K562 (cell line): ENCODE measurements at regions not wholly inside any gene's neighbourhood (a gene's known extent, or its start where the extent isn't known, plus 50 kb on each side); places are given as distances from the start of the nearest gene placed in this dataset.
"Not testable (repeated sequence)": the region's sequence is repeated elsewhere in the genome, so short reads cannot be mapped to it uniquely, and the experiment has no call there.

ENCODE experiments used
- ATAC-seq: fragments of 200-7000 bp; cut with Tn5 transposase; 3 replicates; pipeline ENCODE4 v1.9.1; 2020; ENCODE audit warnings: moderate library complexity
- BruUV-seq: library from RNA; stranded (reverse); fragments of 400-500 nt; replicated peaks from 2 replicates; lab custom pipeline; 2021; lab: Mats Ljungman, UMichigan
- CTCF ChIA-PET: fragments of 300-600 bp; formaldehyde crosslinking; extraction: SDS; loops from one replicate; lab custom pipeline; 2021; ENCODE audit warnings: low intra/inter-chr PET ratio; lab: Yijun Ruan, JAX
- POLR2A ChIA-PET: fragments of 300-600, 350-650 bp; sonication (Branson Sonifier 250); formaldehyde crosslinking; extraction: SDS; loops from one replicate; lab custom pipeline; 2021; ENCODE audit warnings: antibody characterized with exemption, inconsistent platforms; lab: Yijun Ruan, JAX
- DNase-seq, 4 experiments: peaks; one replicate each; pipeline versions ENCODE4 v3.0.0 to v3.0.0-alpha.2; 2011 to 2018; ENCODE audit warnings: low spot score in 3 of 4, mixed read lengths in 3 of 4; ENCODE audit errors: extremely low read depth in 1 of 4
- FAIRE-seq: peaks from 2 replicates; lab custom pipeline; 2011; peaks lifted over from hg19 to GRCh38; lab: Jason Lieb, UNC
- H2AFZ ChIP-seq: 2 replicates; pipeline ENCODE4 v1.6.0; 2011; ENCODE audit warnings: low read depth, low read length, control low read depth, inconsistent platforms
- H3K27ac ChIP-seq: fragments of 200-600 bp; 3 replicates; pipeline ENCODE4 v1.8.0; 2011; ENCODE audit warnings: low read depth, mild to moderate bottlenecking, control low read depth, inconsistent platforms, low read length, moderate library complexity, mixed read lengths; ENCODE audit errors: extremely low read depth
- H3K27me3 ChIP-seq, 2 experiments: fragments of 300-600 bp in 1 of 2; 2 replicates in 1 of 2; 3 replicates in 1 of 2; pipeline versions ENCODE4 v1.6.0 to v1.8.0; 2011; ENCODE audit warnings: inconsistent platforms in 2 of 2, low read length in 2 of 2, mild to moderate bottlenecking in 1 of 2, mixed read lengths in 1 of 2, moderate library complexity in 1 of 2; ENCODE audit not compliant: control insufficient read depth in 2 of 2, insufficient read depth in 2 of 2
- H3K36me3 ChIP-seq: fragments of 300-600 bp; 3 replicates; pipeline ENCODE4 v1.8.0; 2011; ENCODE audit warnings: mild to moderate bottlenecking, low read length, inconsistent platforms; ENCODE audit not compliant: control insufficient read depth, insufficient read depth
- H3K4me1 ChIP-seq, 2 experiments: fragments of 200-600 bp in 1 of 2; replicated peaks in 1 of 2; 2 replicates in 1 of 2; 3 replicates in 1 of 2; pipeline versions ENCODE4 v1.5.1 to v1.8.0; 2011; ENCODE audit warnings: inconsistent platforms in 2 of 2, low read length in 2 of 2, mild to moderate bottlenecking in 1 of 2, mixed read lengths in 1 of 2, moderate library complexity in 1 of 2; ENCODE audit not compliant: control insufficient read depth in 2 of 2, insufficient read depth in 2 of 2
- H3K4me2 ChIP-seq: 2 replicates; pipeline ENCODE4 v1.6.1; 2011; ENCODE audit warnings: low read length, control low read depth, inconsistent platforms, mixed read lengths; ENCODE audit not compliant: insufficient read depth
- H3K4me3 ChIP-seq: fragments of 200-600 bp; sonication (generic), shearing (Covaris generic); 2 replicates; pipeline ENCODE4 v1.5.1; 2016; ENCODE audit warnings: control low read depth, inconsistent platforms
- H3K79me2 ChIP-seq: fragments of 200-600 bp; 3 replicates; pipeline ENCODE4 v1.8.0; 2011; ENCODE audit warnings: low read length, inconsistent platforms; ENCODE audit not compliant: control insufficient read depth, insufficient read depth
- H3K9ac ChIP-seq, 2 experiments: 2 replicates each; pipeline versions ENCODE4 v1.6.0 to v1.6.1; 2011; ENCODE audit warnings: low read depth in 2 of 2, low read length in 2 of 2, control low read depth in 1 of 2, inconsistent platforms in 1 of 2, mild to moderate bottlenecking in 1 of 2, mixed read lengths in 1 of 2; ENCODE audit not compliant: insufficient read depth in 1 of 2
- H3K9me1 ChIP-seq: one replicate; pipeline ENCODE4 v1.6.0; 2011; ENCODE audit warnings: inconsistent platforms, mild to moderate bottlenecking, low read length, moderate library complexity; ENCODE audit not compliant: control insufficient read depth, insufficient read depth
- H3K9me3 ChIP-seq: replicated peaks from 2 replicates; pipeline ENCODE4 v1.5.1; 2011; ENCODE audit warnings: low read depth, low read length, inconsistent platforms; ENCODE audit not compliant: control insufficient read depth, insufficient read depth
- H4K20me1 ChIP-seq: replicated peaks from 2 replicates; pipeline ENCODE4 v1.6.1; 2011; ENCODE audit warnings: low read length, inconsistent platforms, mixed read lengths; ENCODE audit not compliant: control insufficient read depth, insufficient read depth
- CHCHD3 ChIP-seq: fragments of 250-450 bp; sonication (Bioruptor Pico); IDR thresholded peaks from 2 replicates; pipeline ENCODE4 v2.1.2; 2022; ENCODE audit warnings: mild to moderate bottlenecking
- ID3 ChIP-seq, 2 experiments: fragments of 250-450 bp in 1 of 2; fragments of 450-650 bp in 1 of 2; sonication (Bioruptor Pico) in 1 of 2; IDR thresholded peaks; 2 replicates each; pipeline versions ENCODE4 v1.6.1 to v1.8.0; 2016 to 2021; ENCODE audit warnings: mild to moderate bottlenecking in 2 of 2, moderate library complexity in 2 of 2, missing compliant biosample characterization in 1 of 2, missing genetic modification characterization in 1 of 2
- NCOR1 ChIP-seq: fragments of 450-650 bp; IDR thresholded peaks from 2 replicates; pipeline ENCODE4 v1.6.1; 2016; ENCODE audit warnings: mild to moderate bottlenecking, moderate library complexity
- PPARD ChIP-seq: fragments of 250-450 bp; sonication (Bioruptor Pico); IDR thresholded peaks from 2 replicates; pipeline ENCODE4 v1.8.0; 2022; ENCODE audit warnings: inconsistent platforms, mild to moderate bottlenecking, moderate library complexity
- PTRF ChIP-seq: fragments of 450-650 bp; IDR thresholded peaks from 2 replicates; pipeline ENCODE4 v1.6.1; 2016; ENCODE audit warnings: mild to moderate bottlenecking, missing genetic modification characterization, missing compliant biosample characterization
- ZNF318 ChIP-seq, 2 experiments: fragments of 450-650 bp; IDR thresholded peaks; 2 replicates each; pipeline ENCODE4 v1.6.1; 2016; ENCODE audit warnings: mild to moderate bottlenecking in 2 of 2, borderline replicate concordance in 1 of 2, low read depth in 1 of 2, moderate library complexity in 1 of 2
- WGBS: fragments of 100-300 bp; shearing (Covaris generic); methylation state at CpG from one replicate; pipeline ENCODE4 v1.1.6; 2016; ENCODE audit warnings: low coverage, mixed read lengths; ENCODE audit not compliant: insufficient coverage; ENCODE audit errors: missing lambda C conversion rate; 5-methylcytosine and 5-hydroxymethylcytosine counted together
- in situ Hi-C: fragments of 300-500 bp; cut with MboI; formaldehyde crosslinking; loops from 4 replicates; pipeline ENCODE4 v1.15.0; 2018; ENCODE audit warnings: inconsistent platforms, mixed read lengths
- intact Hi-C: fragments of 100-400 bp; cut with micrococcal nuclease; formaldehyde crosslinking; loops from 2 replicates; pipeline ENCODE4 v1.14.2; 2022
- TF ChIP-seq, protein P1 (sequence below): IDR thresholded peaks from 2 replicates; pipeline ENCODE4 v1.6.1; 2011; ENCODE audit not compliant: insufficient read length; ENCODE audit errors: extremely low read depth

- TF ChIP-seq, protein P1, sequence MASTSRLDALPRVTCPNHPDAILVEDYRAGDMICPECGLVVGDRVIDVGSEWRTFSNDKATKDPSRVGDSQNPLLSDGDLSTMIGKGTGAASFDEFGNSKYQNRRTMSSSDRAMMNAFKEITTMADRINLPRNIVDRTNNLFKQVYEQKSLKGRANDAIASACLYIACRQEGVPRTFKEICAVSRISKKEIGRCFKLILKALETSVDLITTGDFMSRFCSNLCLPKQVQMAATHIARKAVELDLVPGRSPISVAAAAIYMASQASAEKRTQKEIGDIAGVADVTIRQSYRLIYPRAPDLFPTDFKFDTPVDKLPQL: no peak
- no peak for TF ChIP-seq ZNF318 (IDR thresholded peaks at IDR 0.05; ENCODE audit: borderline replicate concordance in 1 of 2, low read depth in 1 of 2)
- TF ChIP-seq CHCHD3 (CRISPR knock-in tag): no peak
- no peak for TF ChIP-seq ID3 (CRISPR knock-in tag; IDR thresholded peaks at IDR 0.05)
- TF ChIP-seq ID3 (tag; IDR thresholded peaks at IDR 0.05): no peak
- no peak for TF ChIP-seq PTRF (tag)
- TF ChIP-seq PPARD: no peak
- no peak for TF ChIP-seq NCOR1
Measured at GRCh38 chr7:45311597-45311996, 154.0 kb downstream of the RAMP3 start (continued).

DNA sequence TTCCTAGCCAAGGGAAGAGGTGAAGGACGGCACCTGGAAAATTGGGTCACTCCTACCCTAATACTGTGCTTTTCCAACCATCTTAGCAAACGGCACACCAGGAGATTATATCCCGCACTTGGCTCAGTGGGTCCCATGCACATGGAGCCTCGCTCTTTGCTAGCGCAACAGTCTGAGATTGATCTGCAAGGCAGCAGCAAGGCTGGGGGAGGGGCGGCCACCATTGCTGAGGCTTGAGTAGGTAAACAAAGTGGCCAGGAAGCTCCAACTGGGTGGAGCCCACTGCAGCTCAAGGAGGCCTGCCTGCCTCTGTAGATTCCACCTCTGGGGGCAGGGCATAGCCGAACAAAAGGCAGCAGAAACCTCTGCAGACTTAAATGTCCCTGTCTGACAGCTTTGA lies 157.9 kb downstream of the RAMP3 start:
- BruUV-seq, H3K36me3 ChIP-seq, H3K79me2 ChIP-seq, H3K9ac ChIP-seq, FAIRE-seq, in situ Hi-C loops, H4K20me1 ChIP-seq, H3K27ac ChIP-seq, H3K4me3 ChIP-seq, intact Hi-C loops, H3K27me3 ChIP-seq, CTCF ChIA-PET, H3K4me1 ChIP-seq, H2AFZ ChIP-seq, H3K9me3 ChIP-seq, ATAC-seq, H3K9me1 ChIP-seq, H3K4me2 ChIP-seq, DNase-seq: not testable (repeated sequence)
- WGBS: 5% methylated on average over 6 of the region's 7 CpGs
- POLR2A ChIA-PET: interaction anchor here (0.7 kb wide), 1 partner anchor 310 kb away, joined by 3 read pairs; no protein-coding TSS in a partner anchor
